OCI-LY3 (cell line): ENCODE measurements at regions not wholly inside any gene's neighbourhood (a gene's known extent, or its start where the extent isn't known, plus 50 kb on each side); places are given as distances from the start of the nearest gene placed in this dataset.

Experiments
- EZH2phosphoT487 ChIP-seq: fragments of 200-600 bp; shearing (Covaris generic); IDR thresholded peaks from 2 replicates; pipeline ENCODE4 v1.6.1; 2018; ENCODE audit warnings: antibody characterized with exemption, mixed run types, low read depth
- TF ChIP-seq, protein P1 (sequence below): fragments of 200-600, 300-600 bp; sonication (generic); IDR thresholded peaks from 2 replicates; pipeline ENCODE4 v1.5.1; 2014; ENCODE audit warnings: antibody characterized with exemption, low read length, low read depth

DNA sequence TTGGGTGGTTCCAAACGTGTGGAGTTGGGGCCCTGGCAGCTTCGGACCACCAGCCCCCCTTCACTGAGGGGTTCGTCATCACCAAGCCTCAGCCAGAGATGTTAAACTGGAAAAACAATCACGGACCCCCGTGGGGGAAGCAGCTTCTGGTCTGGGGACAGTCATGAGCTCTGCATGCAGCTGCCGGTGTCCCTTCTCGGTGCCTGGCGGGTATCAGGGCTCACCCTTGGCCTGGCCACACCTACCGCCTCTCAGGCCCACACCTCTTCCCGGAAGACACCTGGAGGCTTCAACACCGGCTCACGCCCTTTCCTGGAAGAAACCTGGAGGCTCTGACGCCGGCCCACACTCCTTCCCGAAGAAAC, 77.8 kb upstream of the BHLHE23 start:
- TF ChIP-seq, protein P1, sequence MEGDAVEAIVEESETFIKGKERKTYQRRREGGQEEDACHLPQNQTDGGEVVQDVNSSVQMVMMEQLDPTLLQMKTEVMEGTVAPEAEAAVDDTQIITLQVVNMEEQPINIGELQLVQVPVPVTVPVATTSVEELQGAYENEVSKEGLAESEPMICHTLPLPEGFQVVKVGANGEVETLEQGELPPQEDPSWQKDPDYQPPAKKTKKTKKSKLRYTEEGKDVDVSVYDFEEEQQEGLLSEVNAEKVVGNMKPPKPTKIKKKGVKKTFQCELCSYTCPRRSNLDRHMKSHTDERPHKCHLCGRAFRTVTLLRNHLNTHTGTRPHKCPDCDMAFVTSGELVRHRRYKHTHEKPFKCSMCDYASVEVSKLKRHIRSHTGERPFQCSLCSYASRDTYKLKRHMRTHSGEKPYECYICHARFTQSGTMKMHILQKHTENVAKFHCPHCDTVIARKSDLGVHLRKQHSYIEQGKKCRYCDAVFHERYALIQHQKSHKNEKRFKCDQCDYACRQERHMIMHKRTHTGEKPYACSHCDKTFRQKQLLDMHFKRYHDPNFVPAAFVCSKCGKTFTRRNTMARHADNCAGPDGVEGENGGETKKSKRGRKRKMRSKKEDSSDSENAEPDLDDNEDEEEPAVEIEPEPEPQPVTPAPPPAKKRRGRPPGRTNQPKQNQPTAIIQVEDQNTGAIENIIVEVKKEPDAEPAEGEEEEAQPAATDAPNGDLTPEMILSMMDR = no peak
- no peak for TF ChIP-seq EZH2phosphoT487
